Trophoblast cell (in vitro differentiated cells and primary cell): ENCODE measurements at regions not wholly inside any gene's neighbourhood (a gene's known extent, or its start where the extent isn't known, plus 50 kb on each side); places are given as distances from the start of the nearest gene placed in this dataset.

Experiments
- DNase-seq, 2 donors: peaks; one replicate each; pipeline ENCODE4 v3.0.0-alpha.2; 2016
- H2AFZ ChIP-seq: 2 replicates; pipeline ENCODE4 v1.6.1; 2013; ENCODE audit warnings: low read length, moderate library complexity, mild to moderate bottlenecking; ENCODE audit not compliant: insufficient read depth, poor library complexity
- H2AK5ac ChIP-seq: 2 replicates; pipeline ENCODE4 v1.6.1; 2013; ENCODE audit warnings: mild to moderate bottlenecking, low read length
- H2BK120ac ChIP-seq: 2 replicates; pipeline ENCODE4 v1.6.1; 2013; ENCODE audit warnings: low read length, mild to moderate bottlenecking, moderate library complexity; ENCODE audit not compliant: insufficient read depth, poor library complexity
- H2BK12ac ChIP-seq: 2 replicates; pipeline ENCODE4 v1.6.1; 2013; ENCODE audit warnings: mild to moderate bottlenecking, low read length, moderate library complexity
- H2BK5ac ChIP-seq: 2 replicates; pipeline ENCODE4 v1.6.1; 2013; ENCODE audit warnings: low read length, low read depth, moderate library complexity, mild to moderate bottlenecking; ENCODE audit not compliant: poor library complexity
- H3K14ac ChIP-seq: 2 replicates; pipeline ENCODE4 v1.6.1; 2013; ENCODE audit warnings: mild to moderate bottlenecking, low read length
- H3K18ac ChIP-seq: 2 replicates; pipeline ENCODE4 v1.6.1; 2013; ENCODE audit warnings: mild to moderate bottlenecking, low read length
- H3K23ac ChIP-seq: 2 replicates; pipeline ENCODE4 v1.6.1; 2013; ENCODE audit warnings: low read length
- H3K27ac ChIP-seq: 2 replicates; pipeline ENCODE4 v1.5.1; 2013; ENCODE audit warnings: low read depth, mild to moderate bottlenecking, inconsistent platforms, low read length, moderate library complexity
- H3K27me3 ChIP-seq: 2 replicates; pipeline ENCODE4 v1.6.1; 2013; ENCODE audit warnings: inconsistent platforms, mild to moderate bottlenecking, low read length, moderate library complexity; ENCODE audit not compliant: insufficient read depth
- H3K36me3 ChIP-seq, 2 experiments: 1 replicate in 1 of 2; 2 replicates in 1 of 2; pipeline ENCODE4 v1.6.1; 2013; ENCODE audit warnings: low read length in 2 of 2, mild to moderate bottlenecking in 2 of 2, moderate library complexity in 1 of 2; ENCODE audit not compliant: insufficient read depth in 2 of 2, control insufficient read depth in 1 of 2
- H3K4ac ChIP-seq: 2 replicates; pipeline ENCODE4 v1.6.1; 2013; ENCODE audit warnings: low read depth, mild to moderate bottlenecking, low read length, moderate library complexity
- H3K4me1 ChIP-seq, 2 experiments: 1 replicate in 1 of 2; 2 replicates in 1 of 2; pipeline ENCODE4 v1.6.1; 2013; ENCODE audit warnings: low read length in 2 of 2, mild to moderate bottlenecking in 2 of 2, moderate library complexity in 1 of 2; ENCODE audit not compliant: insufficient read depth in 2 of 2, control insufficient read depth in 1 of 2
- H3K4me2 ChIP-seq: 2 replicates; pipeline ENCODE4 v1.6.1; 2013; ENCODE audit warnings: inconsistent platforms, mild to moderate bottlenecking, low read length, moderate library complexity
- H3K4me3 ChIP-seq: 2 replicates; pipeline ENCODE4 v1.5.1; 2013; ENCODE audit warnings: mild to moderate bottlenecking, low read depth, low read length, inconsistent platforms
- H3K79me1 ChIP-seq: one replicate; pipeline ENCODE4 v1.6.1; 2013; ENCODE audit warnings: low read length
- H3K79me2 ChIP-seq: 2 replicates; pipeline ENCODE4 v1.6.1; 2013; ENCODE audit warnings: low read length, mild to moderate bottlenecking; ENCODE audit not compliant: control insufficient read depth, insufficient read depth, poor library complexity
- H3K9ac ChIP-seq: 2 replicates; pipeline ENCODE4 v1.6.1; 2013; ENCODE audit warnings: mild to moderate bottlenecking, low read length
- H3K9me3 ChIP-seq: 2 replicates; pipeline ENCODE4 v1.6.1; 2013; ENCODE audit warnings: low read depth, mild to moderate bottlenecking, control low read depth, inconsistent platforms, low read length; ENCODE audit not compliant: insufficient read depth
- H4K12ac ChIP-seq: 2 replicates; pipeline ENCODE4 v1.6.1; 2013; ENCODE audit warnings: low read depth, mild to moderate bottlenecking, low read length, moderate library complexity
- H4K8ac ChIP-seq: 2 replicates; pipeline ENCODE4 v1.6.1; 2013; ENCODE audit warnings: low read depth, mild to moderate bottlenecking, low read length, moderate library complexity
- H4K91ac ChIP-seq: one replicate; pipeline ENCODE4 v1.6.1; 2013; ENCODE audit warnings: low read depth, mild to moderate bottlenecking, low read length, moderate library complexity
- WGBS: extraction: QIAGEN DNeasy Blood & Tissue Kit; methylation state at CpG from one replicate; pipeline ENCODE4 v1.1.7; 2013; ENCODE audit warnings: missing lambda C conversion rate; ENCODE audit not compliant: insufficient read length, insufficient coverage; ENCODE audit errors: extremely low coverage; 5-methylcytosine and 5-hydroxymethylcytosine counted together

- Histone ChIP-seq H3K18ac (no peak overlapping the region), H3K23ac (no peak overlapping the region), H3K4me2 (no peak overlapping the region), H2BK12ac (no peak overlapping the region), H4K12ac (no peak overlapping the region), H3K4me3 (no peak overlapping the region), H2AFZ (no peak overlapping the region), H3K79me2 (no peaks in the 10 kb centered on the region), H4K91ac (no peak overlapping the region), H3K27me3 (no peaks in the 10 kb centered on the region), H3K9me3 (no peaks in the 10 kb centered on the region), H3K4me1 (no peaks in the 10 kb centered on the region), H2AK5ac (no peak overlapping the region), H2BK5ac (no peak overlapping the region), H3K14ac (no peak overlapping the region), H3K79me1 (no peaks in the 10 kb centered on the region), H2BK120ac (no peak overlapping the region), H3K4ac (no peak overlapping the region), H3K27ac (no peak overlapping the region), H3K9ac (no peak overlapping the region), H3K36me3 (no peaks in the 10 kb centered on the region), H4K8ac (no peak overlapping the region)
- no peak for DNase-seq
- no CpG with 5 or more reads among the region's 2 CpGs for WGBS
Observed at GRCh38 chr7:84565345-84566074, 370.9 kb upstream of the SEMA3A start.

- H4K91ac ChIP-seq = no peak overlapping the region
- no peak overlapping the region for H2BK12ac ChIP-seq
- no peak overlapping the region for H2BK5ac ChIP-seq
- no peak overlapping the region for H2AFZ ChIP-seq
- H3K27me3 ChIP-seq = no peaks in the 10 kb centered on the region
- H3K79me1 ChIP-seq = peaks cover 3% of the 10 kb centered on the region
- H3K36me3 ChIP-seq = no peaks in the 10 kb centered on the region
- H4K8ac ChIP-seq = no peak overlapping the region
- no peak overlapping the region for H3K23ac ChIP-seq
- H3K4ac ChIP-seq = no peak overlapping the region
- no peak overlapping the region for H3K4me3 ChIP-seq
- no peak overlapping the region for H4K12ac ChIP-seq
- H2AK5ac ChIP-seq = no peak overlapping the region
- no peaks in the 10 kb centered on the region for H3K9me3 ChIP-seq
- DNase-seq = no peak
- H3K9ac ChIP-seq = no peak overlapping the region
- H3K79me2 ChIP-seq = no peaks in the 10 kb centered on the region
- no peak overlapping the region for H3K14ac ChIP-seq
- no peak overlapping the region for H3K4me2 ChIP-seq
- H3K27ac ChIP-seq = no peak overlapping the region
- no peak overlapping the region for H2BK120ac ChIP-seq
- no peak overlapping the region for H3K18ac ChIP-seq
- no peaks in the 10 kb centered on the region for H3K4me1 ChIP-seq
Observed at GRCh38 chr7:84553711-84554110, 359.1 kb upstream of the SEMA3A start.

- H3K4ac ChIP-seq = no peak overlapping the region
- H4K12ac ChIP-seq = no peak overlapping the region
- no peak overlapping the region for H2BK5ac ChIP-seq
- no peak overlapping the region for H3K9ac ChIP-seq
- H4K91ac ChIP-seq = no peak overlapping the region
- H3K4me2 ChIP-seq = no peak overlapping the region
- H2BK120ac ChIP-seq = no peak overlapping the region
- H3K79me2 ChIP-seq = no peaks in the 10 kb centered on the region
- H2AFZ ChIP-seq = no peak overlapping the region
- WGBS = no CpG with 5 or more reads among the region's 1 CpG
- peak in 1 of 2 donors; percentile 39 for DNase-seq
- H4K8ac ChIP-seq = no peak overlapping the region
- H3K4me1 ChIP-seq = no peaks in the 10 kb centered on the region
- H3K9me3 ChIP-seq = no peaks in the 10 kb centered on the region
- no peaks in the 10 kb centered on the region for H3K27me3 ChIP-seq
- no peak overlapping the region for H3K14ac ChIP-seq
- H3K18ac ChIP-seq = no peak overlapping the region
- peaks cover 3% of the 10 kb centered on the region for H3K79me1 ChIP-seq
- no peak overlapping the region for H2AK5ac ChIP-seq
- no peak overlapping the region for H3K23ac ChIP-seq
- no peak overlapping the region for H3K27ac ChIP-seq
- no peaks in the 10 kb centered on the region for H3K36me3 ChIP-seq
- no peak overlapping the region for H3K4me3 ChIP-seq
- no peak overlapping the region for H2BK12ac ChIP-seq
Observed at GRCh38 chr7:84549409-84549808, 354.8 kb upstream of the SEMA3A start.

- no peak overlapping the region for H3K14ac ChIP-seq
- peak overlapping the region; percentile 63 for H2BK5ac ChIP-seq
- no peak overlapping the region for H2BK12ac ChIP-seq
- no peaks in the 10 kb centered on the region for H3K79me2 ChIP-seq
- H3K18ac ChIP-seq = no peak overlapping the region
- no peak overlapping the region for H2AFZ ChIP-seq
- H3K27me3 ChIP-seq = no peaks in the 10 kb centered on the region
- no peak overlapping the region for H3K4ac ChIP-seq
- no peak overlapping the region for H4K91ac ChIP-seq
- no peaks in the 10 kb centered on the region for H3K4me1 ChIP-seq
- H3K36me3 ChIP-seq = no peaks in the 10 kb centered on the region
- H3K9me3 ChIP-seq = no peaks in the 10 kb centered on the region
- no peak overlapping the region for H4K12ac ChIP-seq
- H3K4me3 ChIP-seq = no peak overlapping the region
- H3K27ac ChIP-seq = peak overlapping the region; percentile 17
- H2BK120ac ChIP-seq = no peak overlapping the region
- H3K9ac ChIP-seq = no peak overlapping the region
- H3K23ac ChIP-seq = no peak overlapping the region
- peaks cover 3% of the 10 kb centered on the region for H3K79me1 ChIP-seq
- H2AK5ac ChIP-seq = no peak overlapping the region
- WGBS = no CpG with 5 or more reads among the region's 5 CpGs
- peak; percentile 80 to 95 for DNase-seq
- no peak overlapping the region for H4K8ac ChIP-seq
- no peak overlapping the region for H3K4me2 ChIP-seq
Observed at GRCh38 chr7:84548366-84549365, 354.1 kb upstream of the SEMA3A start.
